ENCODE measurements at regions not wholly inside any gene's neighbourhood (a gene's known extent, or its start where the extent isn't known, plus 50 kb on each side); places are given as distances from the start of the nearest gene placed in this dataset.

- Histone ChIP-seq H3K4me2 (ENCODE audit: extremely low read depth, insufficient read depth, low read length) (no peak overlapping the region), H3K4me3 (replicated peaks in 1 of 4; ENCODE audit: control extremely low read depth in 1 of 4, insufficient read depth in 1 of 4, low read depth in 3 of 4, low read length in 4 of 4) (no peak overlapping the region), H2AFZ (ENCODE audit: low read length) (no peak overlapping the region), H3K79me2 (ENCODE audit: control insufficient read depth, insufficient read depth, low read length) (no peaks in the 10 kb centered on the region), H3K27ac (ENCODE audit: insufficient read depth, low read length) (no peak overlapping the region), H4K20me1 (ENCODE audit: control insufficient read depth, extremely low read depth, insufficient read depth, low read length) (no peaks in the 10 kb centered on the region), H3K4me1 (ENCODE audit: control insufficient read depth, extremely low read depth, insufficient read depth, low read length) (no peaks in the 10 kb centered on the region), H3K9me3 (ENCODE audit: control insufficient read depth, insufficient read depth, low read depth, low read length) (no peaks in the 10 kb centered on the region), H3K27me3 (ENCODE audit: control insufficient read depth, insufficient read depth, low read length) (no peaks in the 10 kb centered on the region), H3K36me3 (ENCODE audit: control insufficient read depth, insufficient read depth, low read length) (no peaks in the 10 kb centered on the region), H3K9ac (ENCODE audit: insufficient read depth, low read length) (no peak overlapping the region)
- TF ChIP-seq CTCF (conservative IDR thresholded peaks at IDR 0.05 in 1 of 2, IDR thresholded peaks at IDR 0.05 in 1 of 2; ENCODE audit: low read depth in 1 of 2, low read length in 2 of 2): peak; percentile 40 to 53
- TF ChIP-seq EZH2 (IDR thresholded peaks at IDR 0.05; ENCODE audit: low read length, missing control alignments): no peak
- peak; percentile 30 to 57 for DNase-seq (ENCODE audit: low read depth in 2 of 2)
Observed at GRCh38 chrX:107537815-107538214, 88.4 kb downstream of the FRMPD3 start.

- no peak overlapping the region for H2AFZ ChIP-seq (ENCODE audit: low read length)
- no peak overlapping the region for H3K4me3 ChIP-seq (replicated peaks in 1 of 4; ENCODE audit: control extremely low read depth in 1 of 4, insufficient read depth in 1 of 4, low read depth in 3 of 4, low read length in 4 of 4)
- H3K9me3 ChIP-seq (ENCODE audit: control insufficient read depth, insufficient read depth, low read depth, low read length): no peaks in the 10 kb centered on the region
- H4K20me1 ChIP-seq (ENCODE audit: control insufficient read depth, extremely low read depth, insufficient read depth, low read length): no peaks in the 10 kb centered on the region
- H3K4me2 ChIP-seq (ENCODE audit: extremely low read depth, insufficient read depth, low read length): peak overlapping the region; percentile 13
- TF ChIP-seq CTCF (conservative IDR thresholded peaks at IDR 0.05 in 1 of 2, IDR thresholded peaks at IDR 0.05 in 1 of 2; ENCODE audit: low read depth in 1 of 2, low read length in 2 of 2) (no peak), EZH2 (IDR thresholded peaks at IDR 0.05; ENCODE audit: low read length, missing control alignments) (no peak)
- H3K27me3 ChIP-seq (ENCODE audit: control insufficient read depth, insufficient read depth, low read length): no peaks in the 10 kb centered on the region
- no peaks in the 10 kb centered on the region for H3K4me1 ChIP-seq (ENCODE audit: control insufficient read depth, extremely low read depth, insufficient read depth, low read length)
- H3K36me3 ChIP-seq (ENCODE audit: control insufficient read depth, insufficient read depth, low read length): no peaks in the 10 kb centered on the region
- H3K9ac ChIP-seq (ENCODE audit: insufficient read depth, low read length): no peak overlapping the region
- DNase-seq (ENCODE audit: low read depth in 2 of 2): peak; percentile 7 to 33
- no peak overlapping the region for H3K27ac ChIP-seq (ENCODE audit: insufficient read depth, low read length)
- no peaks in the 10 kb centered on the region for H3K79me2 ChIP-seq (ENCODE audit: control insufficient read depth, insufficient read depth, low read length)
Observed at GRCh38 chrX:107541244-107541643, 87.1 kb upstream of the PRPS1 start.

GRCh38 chrX:107542040-107542439 is 86.3 kb upstream of the PRPS1 start:
- Histone ChIP-seq H3K4me3 (replicated peaks in 1 of 4; ENCODE audit: control extremely low read depth in 1 of 4, insufficient read depth in 1 of 4, low read depth in 3 of 4, low read length in 4 of 4) (no peak overlapping the region), H4K20me1 (ENCODE audit: control insufficient read depth, extremely low read depth, insufficient read depth, low read length) (no peaks in the 10 kb centered on the region), H3K27me3 (ENCODE audit: control insufficient read depth, insufficient read depth, low read length) (no peaks in the 10 kb centered on the region), H3K9ac (ENCODE audit: insufficient read depth, low read length) (no peak overlapping the region), H3K36me3 (ENCODE audit: control insufficient read depth, insufficient read depth, low read length) (no peaks in the 10 kb centered on the region), H3K27ac (ENCODE audit: insufficient read depth, low read length) (no peak overlapping the region), H3K9me3 (ENCODE audit: control insufficient read depth, insufficient read depth, low read depth, low read length) (no peaks in the 10 kb centered on the region), H3K79me2 (ENCODE audit: control insufficient read depth, insufficient read depth, low read length) (no peaks in the 10 kb centered on the region), H3K4me1 (ENCODE audit: control insufficient read depth, extremely low read depth, insufficient read depth, low read length) (no peaks in the 10 kb centered on the region), H2AFZ (ENCODE audit: low read length) (no peak overlapping the region), H3K4me2 (ENCODE audit: extremely low read depth, insufficient read depth, low read length) (no peak overlapping the region)
- no peak for DNase-seq (ENCODE audit: low read depth in 2 of 2)
- no peak for TF ChIP-seq EZH2 (IDR thresholded peaks at IDR 0.05; ENCODE audit: low read length, missing control alignments)

All from fibroblast of lung (primary cell).